ENCODE measurements at regions not wholly inside any gene's neighbourhood (a gene's known extent, or its start where the extent isn't known, plus 50 kb on each side); places are given as distances from the start of the nearest gene placed in this dataset.

DNA sequence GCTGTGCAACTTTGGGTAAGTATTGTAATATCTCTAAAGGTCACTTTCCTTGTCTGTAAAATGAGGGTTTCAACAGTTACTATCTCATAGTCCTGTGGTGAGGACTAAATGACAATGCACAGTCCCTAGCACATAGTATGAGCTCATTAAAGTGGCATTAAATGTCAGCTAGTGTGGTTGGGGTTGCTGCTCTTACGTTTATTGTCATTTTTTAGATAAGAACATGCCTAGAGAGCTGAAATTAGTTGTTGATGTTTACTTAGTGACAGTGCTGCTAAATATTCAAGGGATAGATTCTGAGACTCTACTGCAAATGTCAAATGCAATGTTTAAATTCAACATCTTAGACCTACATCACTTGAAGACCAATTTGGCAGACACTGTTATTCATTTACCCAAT, 356.1 kb upstream of the ETAA1 start:
- TF ChIP-seq, protein P1, sequence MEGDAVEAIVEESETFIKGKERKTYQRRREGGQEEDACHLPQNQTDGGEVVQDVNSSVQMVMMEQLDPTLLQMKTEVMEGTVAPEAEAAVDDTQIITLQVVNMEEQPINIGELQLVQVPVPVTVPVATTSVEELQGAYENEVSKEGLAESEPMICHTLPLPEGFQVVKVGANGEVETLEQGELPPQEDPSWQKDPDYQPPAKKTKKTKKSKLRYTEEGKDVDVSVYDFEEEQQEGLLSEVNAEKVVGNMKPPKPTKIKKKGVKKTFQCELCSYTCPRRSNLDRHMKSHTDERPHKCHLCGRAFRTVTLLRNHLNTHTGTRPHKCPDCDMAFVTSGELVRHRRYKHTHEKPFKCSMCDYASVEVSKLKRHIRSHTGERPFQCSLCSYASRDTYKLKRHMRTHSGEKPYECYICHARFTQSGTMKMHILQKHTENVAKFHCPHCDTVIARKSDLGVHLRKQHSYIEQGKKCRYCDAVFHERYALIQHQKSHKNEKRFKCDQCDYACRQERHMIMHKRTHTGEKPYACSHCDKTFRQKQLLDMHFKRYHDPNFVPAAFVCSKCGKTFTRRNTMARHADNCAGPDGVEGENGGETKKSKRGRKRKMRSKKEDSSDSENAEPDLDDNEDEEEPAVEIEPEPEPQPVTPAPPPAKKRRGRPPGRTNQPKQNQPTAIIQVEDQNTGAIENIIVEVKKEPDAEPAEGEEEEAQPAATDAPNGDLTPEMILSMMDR (tag by site-specific recombination; IDR thresholded peaks at IDR 0.05), result no peak
- TF ChIP-seq, protein P2, sequence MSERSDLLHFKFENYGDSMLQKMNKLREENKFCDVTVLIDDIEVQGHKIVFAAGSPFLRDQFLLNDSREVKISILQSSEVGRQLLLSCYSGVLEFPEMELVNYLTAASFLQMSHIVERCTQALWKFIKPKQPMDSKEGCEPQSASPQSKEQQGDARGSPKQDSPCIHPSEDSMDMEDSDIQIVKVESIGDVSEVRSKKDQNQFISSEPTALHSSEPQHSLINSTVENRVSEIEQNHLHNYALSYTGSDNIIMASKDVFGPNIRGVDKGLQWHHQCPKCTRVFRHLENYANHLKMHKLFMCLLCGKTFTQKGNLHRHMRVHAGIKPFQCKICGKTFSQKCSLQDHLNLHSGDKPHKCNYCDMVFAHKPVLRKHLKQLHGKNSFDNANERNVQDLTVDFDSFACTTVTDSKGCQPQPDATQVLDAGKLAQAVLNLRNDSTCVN (tag by site-specific recombination; optimal IDR thresholded peaks at IDR 0.05), result no peak
